Trophoblast cell (in vitro differentiated cells and primary cell): ENCODE measurements at regions not wholly inside any gene's neighbourhood (a gene's known extent, or its start where the extent isn't known, plus 50 kb on each side); places are given as distances from the start of the nearest gene placed in this dataset.

Experiments used
- DNase-seq, 2 donors: peaks; one replicate each; pipeline ENCODE4 v3.0.0-alpha.2; 2016
- H2AFZ ChIP-seq: 2 replicates; pipeline ENCODE4 v1.6.1; 2013; ENCODE audit warnings: low read length, moderate library complexity, mild to moderate bottlenecking; ENCODE audit not compliant: insufficient read depth, poor library complexity
- H2AK5ac ChIP-seq: 2 replicates; pipeline ENCODE4 v1.6.1; 2013; ENCODE audit warnings: mild to moderate bottlenecking, low read length
- H2BK120ac ChIP-seq: 2 replicates; pipeline ENCODE4 v1.6.1; 2013; ENCODE audit warnings: low read length, mild to moderate bottlenecking, moderate library complexity; ENCODE audit not compliant: insufficient read depth, poor library complexity
- H2BK12ac ChIP-seq: 2 replicates; pipeline ENCODE4 v1.6.1; 2013; ENCODE audit warnings: mild to moderate bottlenecking, low read length, moderate library complexity
- H2BK5ac ChIP-seq: 2 replicates; pipeline ENCODE4 v1.6.1; 2013; ENCODE audit warnings: low read length, low read depth, moderate library complexity, mild to moderate bottlenecking; ENCODE audit not compliant: poor library complexity
- H3K14ac ChIP-seq: 2 replicates; pipeline ENCODE4 v1.6.1; 2013; ENCODE audit warnings: mild to moderate bottlenecking, low read length
- H3K18ac ChIP-seq: 2 replicates; pipeline ENCODE4 v1.6.1; 2013; ENCODE audit warnings: mild to moderate bottlenecking, low read length
- H3K23ac ChIP-seq: 2 replicates; pipeline ENCODE4 v1.6.1; 2013; ENCODE audit warnings: low read length
- H3K27ac ChIP-seq: 2 replicates; pipeline ENCODE4 v1.5.1; 2013; ENCODE audit warnings: low read depth, mild to moderate bottlenecking, inconsistent platforms, low read length, moderate library complexity
- H3K27me3 ChIP-seq: 2 replicates; pipeline ENCODE4 v1.6.1; 2013; ENCODE audit warnings: inconsistent platforms, mild to moderate bottlenecking, low read length, moderate library complexity; ENCODE audit not compliant: insufficient read depth
- H3K36me3 ChIP-seq, 2 experiments: 1 replicate in 1 of 2; 2 replicates in 1 of 2; pipeline ENCODE4 v1.6.1; 2013; ENCODE audit warnings: low read length in 2 of 2, mild to moderate bottlenecking in 2 of 2, moderate library complexity in 1 of 2; ENCODE audit not compliant: insufficient read depth in 2 of 2, control insufficient read depth in 1 of 2
- H3K4ac ChIP-seq: 2 replicates; pipeline ENCODE4 v1.6.1; 2013; ENCODE audit warnings: low read depth, mild to moderate bottlenecking, low read length, moderate library complexity
- H3K4me1 ChIP-seq, 2 experiments: 1 replicate in 1 of 2; 2 replicates in 1 of 2; pipeline ENCODE4 v1.6.1; 2013; ENCODE audit warnings: low read length in 2 of 2, mild to moderate bottlenecking in 2 of 2, moderate library complexity in 1 of 2; ENCODE audit not compliant: insufficient read depth in 2 of 2, control insufficient read depth in 1 of 2
- H3K4me2 ChIP-seq: 2 replicates; pipeline ENCODE4 v1.6.1; 2013; ENCODE audit warnings: inconsistent platforms, mild to moderate bottlenecking, low read length, moderate library complexity
- H3K4me3 ChIP-seq: 2 replicates; pipeline ENCODE4 v1.5.1; 2013; ENCODE audit warnings: mild to moderate bottlenecking, low read depth, low read length, inconsistent platforms
- H3K79me1 ChIP-seq: one replicate; pipeline ENCODE4 v1.6.1; 2013; ENCODE audit warnings: low read length
- H3K79me2 ChIP-seq: 2 replicates; pipeline ENCODE4 v1.6.1; 2013; ENCODE audit warnings: low read length, mild to moderate bottlenecking; ENCODE audit not compliant: control insufficient read depth, insufficient read depth, poor library complexity
- H3K9ac ChIP-seq: 2 replicates; pipeline ENCODE4 v1.6.1; 2013; ENCODE audit warnings: mild to moderate bottlenecking, low read length
- H3K9me3 ChIP-seq: 2 replicates; pipeline ENCODE4 v1.6.1; 2013; ENCODE audit warnings: low read depth, mild to moderate bottlenecking, control low read depth, inconsistent platforms, low read length; ENCODE audit not compliant: insufficient read depth
- H4K12ac ChIP-seq: 2 replicates; pipeline ENCODE4 v1.6.1; 2013; ENCODE audit warnings: low read depth, mild to moderate bottlenecking, low read length, moderate library complexity
- H4K8ac ChIP-seq: 2 replicates; pipeline ENCODE4 v1.6.1; 2013; ENCODE audit warnings: low read depth, mild to moderate bottlenecking, low read length, moderate library complexity
- H4K91ac ChIP-seq: one replicate; pipeline ENCODE4 v1.6.1; 2013; ENCODE audit warnings: low read depth, mild to moderate bottlenecking, low read length, moderate library complexity
- WGBS: extraction: QIAGEN DNeasy Blood & Tissue Kit; methylation state at CpG from one replicate; pipeline ENCODE4 v1.1.7; 2013; ENCODE audit warnings: missing lambda C conversion rate; ENCODE audit not compliant: insufficient read length, insufficient coverage; ENCODE audit errors: extremely low coverage; 5-methylcytosine and 5-hydroxymethylcytosine counted together

GRCh38 chr3:56894881-56895431 lies 93.2 kb upstream of the ARHGEF3 start:
- WGBS, result no CpG with 5 or more reads among the region's 10 CpGs
- H3K79me2 ChIP-seq, result no peaks in the 10 kb centered on the region
- H3K9ac ChIP-seq, result no peak overlapping the region
- no peaks in the 10 kb centered on the region for H3K79me1 ChIP-seq
- no peak overlapping the region for H2BK5ac ChIP-seq
- no peaks in the 10 kb centered on the region for H3K9me3 ChIP-seq
- H2AFZ ChIP-seq, result no peak overlapping the region
- no peak overlapping the region for H3K18ac ChIP-seq
- H4K91ac ChIP-seq, result no peak overlapping the region
- H3K23ac ChIP-seq, result no peak overlapping the region
- H2BK120ac ChIP-seq, result no peak overlapping the region
- DNase-seq, result peak in 1 of 2 donors; percentile 12
- H3K4me2 ChIP-seq, result no peak overlapping the region
- H3K4ac ChIP-seq, result no peak overlapping the region
- H2AK5ac ChIP-seq, result no peak overlapping the region
- H3K4me3 ChIP-seq, result no peak overlapping the region
- H2BK12ac ChIP-seq, result no peak overlapping the region
- no peak overlapping the region for H3K27ac ChIP-seq
- H3K27me3 ChIP-seq, result no peaks in the 10 kb centered on the region
- H4K8ac ChIP-seq, result no peak overlapping the region
- no peak overlapping the region for H3K14ac ChIP-seq
- no peak overlapping the region for H4K12ac ChIP-seq
- no peaks in the 10 kb centered on the region for H3K36me3 ChIP-seq
- no peaks in the 10 kb centered on the region for H3K4me1 ChIP-seq

DNA sequence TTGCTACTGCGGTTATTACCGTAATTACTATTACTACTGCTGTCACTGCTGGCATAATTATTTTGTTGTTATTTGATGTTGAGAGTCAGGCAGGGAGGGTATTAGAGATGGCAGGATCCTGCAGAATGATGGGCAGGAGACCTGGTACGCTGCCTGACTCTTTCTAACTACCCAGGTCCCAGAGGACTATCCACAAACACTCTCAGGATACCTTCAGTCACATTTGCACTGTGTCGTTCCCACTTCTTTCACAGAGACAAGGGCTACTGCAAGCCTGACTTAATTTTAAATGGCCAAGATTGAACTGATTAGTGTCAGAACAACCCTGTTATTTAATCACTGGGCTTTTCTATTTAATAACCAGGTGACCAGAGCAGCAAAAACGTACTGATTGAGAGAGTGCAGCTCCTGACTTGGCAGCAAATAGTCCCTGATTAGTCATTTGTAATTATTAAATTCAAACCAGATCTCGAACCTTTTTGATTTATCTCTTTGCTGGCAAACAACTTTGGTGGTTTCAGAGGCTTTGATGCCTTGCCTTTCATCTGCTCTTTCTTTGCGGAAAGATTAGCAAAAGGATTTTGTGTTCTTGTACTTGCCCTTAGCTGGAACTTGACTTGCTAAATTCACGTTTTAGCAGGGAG lies 88.8 kb upstream of the ARHGEF3 start:
- H3K27me3 ChIP-seq, result no peaks in the 10 kb centered on the region
- H2BK12ac ChIP-seq, result no peak overlapping the region
- H4K12ac ChIP-seq, result no peak overlapping the region
- no peak overlapping the region for H4K91ac ChIP-seq
- H4K8ac ChIP-seq, result no peak overlapping the region
- H3K18ac ChIP-seq, result no peak overlapping the region
- no peak for DNase-seq
- no peak overlapping the region for H3K14ac ChIP-seq
- H3K27ac ChIP-seq, result no peak overlapping the region
- H3K9ac ChIP-seq, result no peak overlapping the region
- WGBS, result no CpG with 5 or more reads among the region's 8 CpGs
- no peak overlapping the region for H2BK5ac ChIP-seq
- H3K79me2 ChIP-seq, result no peaks in the 10 kb centered on the region
- no peaks in the 10 kb centered on the region for H3K9me3 ChIP-seq
- no peak overlapping the region for H3K4me2 ChIP-seq
- H2AK5ac ChIP-seq, result no peak overlapping the region
- no peaks in the 10 kb centered on the region for H3K79me1 ChIP-seq
- no peaks in the 10 kb centered on the region for H3K36me3 ChIP-seq
- H3K4ac ChIP-seq, result no peak overlapping the region
- H3K23ac ChIP-seq, result no peak overlapping the region
- no peak overlapping the region for H2BK120ac ChIP-seq
- H3K4me3 ChIP-seq, result no peak overlapping the region
- no peak overlapping the region for H2AFZ ChIP-seq
- H3K4me1 ChIP-seq, result no peaks in the 10 kb centered on the region

DNA sequence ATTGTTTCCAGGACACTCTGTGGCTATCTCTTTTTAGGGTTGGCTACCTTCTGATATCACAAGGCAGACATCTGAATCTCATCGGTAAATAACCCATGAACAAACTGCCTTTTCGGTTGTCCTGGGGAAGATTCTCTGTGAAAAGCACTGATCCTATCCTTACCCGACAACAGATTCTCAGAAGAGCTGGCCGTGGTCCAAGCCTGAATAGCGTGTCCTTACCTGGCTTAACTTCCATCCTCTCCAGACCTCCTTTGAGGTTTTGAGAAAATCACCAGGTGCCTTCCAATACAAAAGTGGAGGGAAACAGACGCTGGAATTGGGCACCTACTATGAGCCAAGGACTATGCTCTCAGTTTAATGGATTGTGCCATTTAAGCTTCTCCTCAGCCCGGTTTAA lies 87.4 kb upstream of the ARHGEF3 start:
- Histone ChIP-seq H4K8ac (no peak overlapping the region), H4K91ac (no peak overlapping the region), H3K4me1 (no peaks in the 10 kb centered on the region), H3K18ac (no peak overlapping the region), H3K4ac (no peak overlapping the region), H4K12ac (no peak overlapping the region), H3K4me3 (no peak overlapping the region), H3K4me2 (no peak overlapping the region), H2BK120ac (no peak overlapping the region), H2BK5ac (no peak overlapping the region), H3K27me3 (no peaks in the 10 kb centered on the region), H3K27ac (no peak overlapping the region), H3K9ac (no peak overlapping the region), H3K14ac (no peak overlapping the region), H2AK5ac (no peak overlapping the region), H2BK12ac (no peak overlapping the region), H3K9me3 (no peaks in the 10 kb centered on the region), H3K79me2 (no peaks in the 10 kb centered on the region), H3K36me3 (no peaks in the 10 kb centered on the region), H2AFZ (no peak overlapping the region), H3K23ac (no peak overlapping the region), H3K79me1 (no peaks in the 10 kb centered on the region)
- DNase-seq, result no peak
- no CpG with 5 or more reads among the region's 7 CpGs for WGBS

- Histone ChIP-seq H4K91ac (no peak overlapping the region), H3K4ac (no peak overlapping the region), H2BK5ac (no peak overlapping the region), H3K4me3 (no peak overlapping the region), H2BK120ac (no peak overlapping the region), H3K18ac (no peak overlapping the region), H3K36me3 (no peaks in the 10 kb centered on the region), H2AK5ac (no peak overlapping the region), H4K12ac (no peak overlapping the region), H3K23ac (no peak overlapping the region), H3K4me2 (no peak overlapping the region), H3K9me3 (no peaks in the 10 kb centered on the region), H4K8ac (no peak overlapping the region), H2AFZ (no peak overlapping the region), H3K27me3 (no peaks in the 10 kb centered on the region), H3K79me1 (no peaks in the 10 kb centered on the region), H3K27ac (no peak overlapping the region), H2BK12ac (no peak overlapping the region), H3K4me1 (no peaks in the 10 kb centered on the region), H3K9ac (no peak overlapping the region), H3K79me2 (no peaks in the 10 kb centered on the region), H3K14ac (no peak overlapping the region)
- WGBS, result no CpG with 5 or more reads among the region's 2 CpGs
- DNase-seq, result no peak
These were observed 85.8 kb upstream of the ARHGEF3 start for GRCh38 chr3:56887402-56888025.
